HG03139 (cell line): ENCODE measurements at regions not wholly inside any gene's neighbourhood (a gene's known extent, or its start where the extent isn't known, plus 50 kb on each side); places are given as distances from the start of the nearest gene placed in this dataset.

ENCODE experiments used
- ATAC-seq: cut with Tn5 transposase; IDR thresholded peaks from one replicate; pipeline ENCODE4 v1.9.1; 2021; ENCODE audit not compliant: unreplicated experiment

- no peak for ATAC-seq
Observed at GRCh38 chr1:55503663-55504305, 288.6 kb upstream of the USP24 start.

GRCh38 chr1:55500601-55501000 lies 285.4 kb upstream of the USP24 start:
- no peak for ATAC-seq

DNA sequence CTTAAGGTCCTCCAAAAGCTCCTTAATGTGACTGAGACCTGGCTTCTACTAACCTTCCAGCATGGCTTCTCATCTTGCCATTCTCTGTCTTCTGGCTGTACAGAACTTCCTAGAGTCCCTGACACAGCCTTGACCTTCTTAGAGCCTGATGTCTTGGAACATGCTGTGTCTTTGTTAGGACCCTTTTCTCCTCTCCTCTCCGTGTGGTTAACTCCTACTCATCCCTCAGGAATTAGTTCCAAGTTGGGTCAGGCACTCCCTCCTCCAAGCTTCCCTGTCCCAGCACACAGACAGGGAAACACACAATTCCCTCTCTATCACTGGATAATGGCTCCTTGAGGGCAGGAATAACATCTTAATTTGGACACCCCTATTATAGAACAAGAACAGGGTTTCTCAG lies 275.4 kb upstream of the USP24 start:
- no peak for ATAC-seq

GRCh38 chr1:55484173-55484572 lies 269.0 kb upstream of the USP24 start:
- ATAC-seq: no peak

DNA sequence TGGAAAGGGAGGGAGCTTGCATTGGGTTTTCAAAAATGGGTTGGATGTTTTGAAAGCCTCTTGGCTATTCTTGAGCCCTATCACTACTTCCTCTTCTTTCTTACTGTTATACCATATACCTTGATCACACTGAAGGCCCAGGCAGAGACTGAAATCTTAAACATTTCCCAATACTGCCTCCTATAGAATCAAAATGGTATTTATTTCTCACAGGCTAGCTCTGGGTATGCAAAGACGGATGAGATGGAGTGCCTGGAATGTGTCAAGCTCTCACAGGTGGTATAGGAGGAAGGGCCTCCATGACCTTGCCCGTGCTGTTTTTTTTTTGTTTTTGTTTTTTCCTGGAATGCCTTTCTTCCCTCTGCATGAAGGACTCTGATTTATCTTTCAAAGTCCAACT lies 268.4 kb upstream of the USP24 start:
- no peak for ATAC-seq

DNA sequence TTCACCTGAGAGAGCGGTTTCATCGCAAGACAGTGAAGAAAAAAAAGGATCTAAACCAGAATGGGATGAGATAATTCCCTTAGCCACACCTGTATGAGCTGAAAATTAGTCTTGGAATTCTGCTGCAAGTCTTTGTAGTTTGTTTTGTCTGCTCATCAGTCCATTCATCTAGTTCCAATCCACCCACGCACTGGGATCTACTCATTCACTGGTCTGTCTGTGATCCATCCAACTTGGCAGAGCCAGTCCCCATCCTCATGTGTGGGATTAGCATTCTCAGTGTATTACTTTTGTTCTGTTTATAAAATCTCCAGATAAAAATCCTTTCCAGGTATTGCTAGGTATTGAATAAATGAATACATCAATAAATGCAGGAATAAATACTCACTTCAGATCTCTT lies 266.5 kb upstream of the USP24 start:
- ATAC-seq: no peak

DNA sequence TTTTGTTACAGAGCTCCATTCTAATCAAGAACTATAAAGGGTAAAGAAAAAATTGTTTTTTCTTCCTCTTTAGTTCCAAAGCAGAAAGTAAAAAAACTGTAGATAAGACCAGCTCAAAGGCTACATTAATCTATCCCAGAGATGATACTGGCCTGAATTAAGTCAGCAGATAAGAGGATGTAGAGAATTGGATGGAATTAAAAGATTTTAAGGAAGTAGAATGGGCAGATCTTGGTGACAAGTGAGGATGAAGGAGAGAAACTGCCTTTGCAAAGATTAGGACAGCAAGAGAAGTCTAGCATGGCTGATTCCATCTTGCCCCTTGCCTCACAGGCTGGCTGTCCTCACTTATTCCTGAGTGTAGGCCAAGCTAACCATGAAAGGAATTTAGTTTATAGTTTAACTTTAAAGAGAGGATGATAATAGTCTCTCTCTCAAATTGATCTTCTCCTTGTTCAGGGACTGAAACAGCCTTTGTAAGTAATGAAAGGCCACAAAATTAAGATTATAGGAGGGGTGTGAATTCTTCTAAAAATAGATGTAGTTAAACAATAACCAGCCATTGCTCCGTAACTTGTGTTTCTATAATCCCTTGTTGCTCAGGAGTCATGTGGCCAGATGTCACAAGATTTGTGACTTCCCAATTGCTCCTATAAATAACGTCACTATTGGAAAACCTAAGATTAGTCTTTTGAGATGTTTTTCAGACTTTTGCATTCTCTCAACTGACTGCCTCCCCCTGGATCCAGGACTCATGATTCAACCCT lies 265.0 kb upstream of the USP24 start:
- no peak for ATAC-seq

- ATAC-seq: no peak
Observed at GRCh38 chr1:55478742-55479141, 263.6 kb upstream of the USP24 start.

DNA sequence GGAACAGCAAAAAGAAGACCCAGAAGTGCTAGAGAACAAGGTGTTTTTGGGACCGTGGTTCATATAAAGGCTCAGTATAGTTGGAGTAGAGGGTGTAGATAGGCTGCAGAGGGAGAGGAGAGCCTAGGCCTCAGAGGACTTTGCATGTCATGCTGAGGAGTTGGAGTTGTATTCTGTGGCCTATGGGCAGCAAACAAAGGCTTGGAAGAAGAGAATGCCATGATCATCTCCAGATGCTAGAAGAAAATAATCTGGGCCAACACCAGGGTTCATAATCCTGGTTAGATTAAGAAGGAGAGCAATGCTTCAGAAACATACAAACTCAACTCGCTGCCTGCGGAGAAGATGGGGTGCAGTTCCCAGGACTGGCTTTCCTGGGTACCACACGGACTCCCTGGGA lies 262.8 kb upstream of the USP24 start:
- no peak for ATAC-seq

DNA sequence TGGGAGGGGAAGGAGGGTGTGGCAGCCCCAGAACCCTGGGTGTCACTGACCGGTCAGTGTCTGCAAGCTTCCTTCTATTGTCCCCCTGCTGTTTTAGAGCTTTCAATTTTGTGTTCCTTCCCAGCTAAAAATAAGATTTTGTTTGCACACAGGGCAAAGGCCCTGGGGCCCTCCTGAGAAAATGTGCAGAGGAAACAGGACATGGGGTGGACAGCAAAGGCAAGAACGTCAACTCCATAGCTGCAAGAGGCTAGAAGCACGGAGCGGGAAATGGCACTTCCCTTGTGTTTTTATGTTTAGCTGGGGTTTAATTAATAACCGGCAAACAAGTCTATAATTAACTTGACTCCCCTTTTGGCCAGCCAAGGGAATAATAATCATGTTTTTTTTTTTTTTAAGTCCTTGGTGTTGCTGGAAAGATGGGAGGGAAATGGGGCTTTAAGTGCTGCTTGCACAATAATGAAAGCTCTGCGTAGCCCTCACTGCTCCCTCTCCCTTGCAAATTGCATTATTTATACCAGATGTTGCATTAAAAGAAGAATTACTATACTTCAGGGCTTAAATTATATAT lies 261.4 kb upstream of the USP24 start:
- no peak for ATAC-seq

GRCh38 chr1:55474168-55474786 lies 259.1 kb upstream of the USP24 start:
- ATAC-seq: no peak

- ATAC-seq: no peak
Observed at GRCh38 chr1:55473661-55474060, 258.5 kb upstream of the USP24 start.

DNA sequence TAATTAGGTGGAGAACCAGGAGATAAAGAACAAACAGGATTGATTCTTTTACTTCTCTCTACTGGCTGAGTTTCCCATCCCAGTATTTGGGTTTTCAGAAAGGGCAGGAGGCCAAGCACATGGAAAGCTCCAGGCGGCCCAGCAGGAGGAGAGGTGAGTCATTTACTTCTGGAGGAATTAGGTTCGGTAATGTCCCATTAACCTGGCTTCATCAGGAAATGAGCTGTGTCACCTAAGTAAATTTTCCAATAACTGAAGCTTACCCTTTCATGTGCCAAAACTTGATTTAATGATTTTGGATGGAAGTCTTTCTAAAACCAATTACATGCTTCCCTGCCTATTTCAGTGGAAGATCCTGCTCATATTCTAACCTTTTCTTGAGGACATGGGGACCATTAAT lies 257.6 kb upstream of the USP24 start:
- no peak for ATAC-seq

DNA sequence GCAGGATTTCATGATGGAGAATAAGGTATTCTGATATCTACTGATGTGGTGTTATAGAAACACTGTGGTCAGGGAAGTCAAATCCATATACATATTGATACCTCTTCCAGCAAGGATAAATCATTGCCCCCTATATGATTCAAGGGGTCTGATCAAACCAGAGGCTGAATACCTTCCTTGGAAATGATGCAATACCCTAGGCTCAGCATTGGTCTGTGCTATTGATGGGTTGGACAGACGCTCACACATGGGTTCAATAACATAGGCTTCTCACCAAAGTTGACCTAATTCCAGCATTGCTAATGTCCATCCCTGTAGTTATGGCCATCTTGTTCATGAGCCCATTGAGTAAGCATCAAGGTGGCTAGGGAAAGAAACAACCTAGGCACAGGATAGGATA lies 257.0 kb upstream of the USP24 start:
- no peak for ATAC-seq

DNA sequence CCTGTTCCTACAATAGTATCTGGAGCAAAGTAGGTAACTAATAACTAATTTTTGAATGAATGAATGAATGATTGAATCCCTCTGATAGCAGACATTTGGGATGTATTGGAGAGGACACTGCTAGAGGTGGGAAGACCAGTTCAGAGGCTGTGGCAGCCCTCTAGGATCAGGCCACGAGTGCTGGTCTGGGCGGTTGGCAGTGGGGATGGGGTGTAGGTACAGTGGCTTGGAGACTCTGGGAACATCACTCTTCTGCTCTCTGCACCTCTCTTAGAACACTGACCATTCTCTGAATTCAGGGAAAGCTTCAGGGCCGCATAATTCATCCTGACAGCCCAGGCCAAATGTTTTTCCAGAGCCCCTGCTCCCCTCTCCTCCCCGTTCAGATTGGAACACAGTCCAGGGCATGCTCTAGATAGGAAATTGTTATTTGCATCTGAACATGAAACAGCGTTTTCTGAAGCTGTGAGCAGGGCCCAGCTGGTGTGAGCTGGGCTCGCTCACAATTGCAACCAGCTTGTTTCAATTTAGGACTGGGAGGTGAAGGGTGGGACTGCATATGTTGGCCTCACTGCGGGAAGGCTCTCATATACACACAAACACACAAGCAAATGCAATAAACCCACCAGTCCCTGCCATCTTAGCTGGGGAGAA lies 253.1 kb upstream of the USP24 start:
- no peak for ATAC-seq

DNA sequence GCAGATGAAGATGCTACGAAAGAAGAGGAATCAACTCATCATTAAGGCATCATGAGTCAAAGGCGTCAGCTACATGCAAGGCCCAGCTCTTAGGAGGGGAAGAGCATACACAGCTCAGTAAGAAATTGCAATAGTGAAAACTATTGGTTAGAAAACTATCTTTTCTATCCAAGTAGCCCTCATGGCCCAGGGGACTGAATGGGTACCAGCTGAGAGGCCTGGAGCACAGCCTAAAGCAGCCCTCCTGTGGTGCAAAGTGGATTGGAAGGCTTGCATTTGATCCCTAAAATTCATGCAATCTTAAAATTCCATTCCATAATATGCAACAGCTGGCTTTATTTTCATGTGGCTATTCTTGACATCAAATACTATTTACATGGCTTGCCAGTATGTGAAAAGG lies 251.8 kb upstream of the USP24 start:
- ATAC-seq: no peak

- ATAC-seq: no peak
Observed at GRCh38 chr1:55466373-55466772, 251.2 kb upstream of the USP24 start.

- no peak for ATAC-seq
Observed at GRCh38 chr1:55464550-55464949, 249.4 kb upstream of the USP24 start.

DNA sequence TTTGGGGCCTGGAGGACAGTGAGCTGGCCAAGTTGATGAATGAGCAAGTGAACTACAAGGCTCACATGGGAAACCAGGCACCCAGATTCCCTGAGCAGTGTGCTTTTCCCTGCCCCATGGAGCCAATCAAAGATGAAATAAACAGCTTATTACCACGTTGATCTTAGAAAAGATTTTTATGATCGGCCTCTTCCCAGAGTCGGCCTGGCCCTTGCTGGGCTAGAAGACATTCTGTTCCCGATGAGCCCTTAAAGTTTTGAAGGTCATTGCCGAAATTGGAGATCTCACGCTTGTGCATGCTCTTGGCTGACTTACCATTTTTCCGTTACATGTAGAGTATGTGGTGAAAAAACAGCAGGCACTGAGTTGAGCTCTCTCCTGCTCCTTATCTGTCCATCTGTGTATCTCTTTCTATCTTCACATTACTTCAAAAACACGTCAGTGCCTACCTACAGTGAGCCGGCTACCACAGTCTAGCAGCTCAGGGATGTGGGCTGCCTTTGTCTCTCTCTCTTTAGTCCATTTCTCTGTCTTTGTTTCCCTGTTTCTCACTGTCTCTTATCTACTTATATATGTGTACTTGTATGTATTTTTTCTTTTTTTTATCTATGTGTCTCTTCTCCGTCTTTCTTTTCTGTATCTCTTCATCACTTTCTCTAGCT lies 248.8 kb upstream of the USP24 start:
- ATAC-seq: no peak

DNA sequence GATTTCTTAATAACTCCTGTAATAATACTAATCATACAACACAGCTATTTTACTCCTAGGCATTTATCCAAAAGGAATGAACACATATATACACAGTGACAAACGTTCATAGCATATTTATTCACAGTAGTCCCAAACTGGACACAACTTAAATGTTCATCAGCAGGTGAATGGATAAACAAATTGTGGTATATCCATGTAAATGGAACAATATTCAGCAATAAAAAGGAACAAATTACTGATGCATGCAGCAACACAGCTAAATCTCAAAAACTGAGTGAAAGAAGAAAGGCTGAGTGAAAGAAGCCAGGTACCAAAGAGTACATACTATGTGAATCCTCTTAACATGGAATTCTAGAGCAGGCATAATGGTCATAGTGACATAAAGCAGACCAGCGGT lies 242.7 kb upstream of the USP24 start:
- ATAC-seq: no peak

DNA sequence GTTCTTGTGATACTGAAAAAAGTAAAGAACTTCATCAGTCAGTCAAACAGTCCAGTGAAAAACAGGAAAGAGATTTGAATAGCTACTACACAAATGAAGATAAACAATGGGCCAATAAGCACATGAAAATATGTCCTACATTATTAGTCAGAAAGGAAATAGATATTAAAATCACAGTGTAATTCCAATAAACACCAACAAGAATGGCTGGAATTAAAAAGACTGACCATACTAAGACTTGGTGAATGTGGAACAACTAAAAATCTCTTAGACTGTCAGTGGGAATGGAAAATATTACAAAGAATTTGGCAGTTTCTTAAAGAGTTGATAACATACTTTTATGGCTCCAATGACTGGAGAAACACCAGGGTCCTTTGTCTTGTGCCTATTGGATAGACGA lies 241.8 kb upstream of the USP24 start:
- no peak for ATAC-seq
